ENCODE measurements at regions not wholly inside any gene's neighbourhood (a gene's known extent, or its start where the extent isn't known, plus 50 kb on each side); places are given as distances from the start of the nearest gene placed in this dataset.
"Not testable (repeated sequence)": the region's sequence is repeated elsewhere in the genome, so short reads cannot be mapped to it uniquely, and the experiment has no call there.

DNA sequence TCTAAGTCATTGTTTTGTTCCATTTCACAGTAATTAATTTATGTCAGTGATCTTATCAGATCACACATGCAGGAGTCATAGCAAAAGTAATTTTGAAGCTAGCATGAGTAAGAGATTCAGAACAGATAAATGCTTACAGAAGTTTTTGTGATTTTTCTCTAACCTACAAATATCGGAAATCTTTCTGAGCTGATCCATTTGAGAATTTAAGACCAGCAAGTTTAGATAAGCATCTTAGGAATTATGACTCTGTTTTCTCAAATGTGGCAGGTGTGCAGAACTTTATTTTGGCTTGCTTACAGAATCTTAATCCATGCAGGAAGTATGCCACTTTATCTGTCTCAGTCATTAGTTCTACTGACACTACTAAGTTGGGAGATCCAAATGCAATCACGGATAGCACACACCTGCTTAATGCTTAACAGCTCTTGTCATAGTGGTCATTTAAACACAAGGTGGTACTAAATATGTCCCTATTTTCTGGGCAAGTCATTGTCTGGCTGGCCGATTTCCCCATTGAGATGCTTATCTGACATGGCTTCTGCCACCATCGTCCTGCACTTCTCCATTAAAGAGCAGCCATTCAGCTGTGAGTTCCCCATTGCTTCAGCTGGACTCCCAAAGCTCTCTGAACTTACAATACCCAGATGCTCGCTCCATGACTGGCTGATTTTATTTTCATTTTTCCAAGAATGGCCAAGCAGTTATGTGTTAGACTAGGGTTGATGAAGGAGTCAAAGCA is 305.4 kb upstream of the NUDT12 start:
- intact Hi-C loops (cut with DNase I): no loop called here
- Histone ChIP-seq H3K27ac (no peak overlapping the region), H3K27me3 (no peaks in the 10 kb centered on the region), H3K4me3 (no peak overlapping the region), H3K4me1 (no peaks in the 10 kb centered on the region), H3K36me3 (no peaks in the 10 kb centered on the region), H3K9me3 (peaks cover 0 to 2% (median 0%) of the 10 kb centered on the region in 11 donors)
- TF ChIP-seq, protein P1, sequence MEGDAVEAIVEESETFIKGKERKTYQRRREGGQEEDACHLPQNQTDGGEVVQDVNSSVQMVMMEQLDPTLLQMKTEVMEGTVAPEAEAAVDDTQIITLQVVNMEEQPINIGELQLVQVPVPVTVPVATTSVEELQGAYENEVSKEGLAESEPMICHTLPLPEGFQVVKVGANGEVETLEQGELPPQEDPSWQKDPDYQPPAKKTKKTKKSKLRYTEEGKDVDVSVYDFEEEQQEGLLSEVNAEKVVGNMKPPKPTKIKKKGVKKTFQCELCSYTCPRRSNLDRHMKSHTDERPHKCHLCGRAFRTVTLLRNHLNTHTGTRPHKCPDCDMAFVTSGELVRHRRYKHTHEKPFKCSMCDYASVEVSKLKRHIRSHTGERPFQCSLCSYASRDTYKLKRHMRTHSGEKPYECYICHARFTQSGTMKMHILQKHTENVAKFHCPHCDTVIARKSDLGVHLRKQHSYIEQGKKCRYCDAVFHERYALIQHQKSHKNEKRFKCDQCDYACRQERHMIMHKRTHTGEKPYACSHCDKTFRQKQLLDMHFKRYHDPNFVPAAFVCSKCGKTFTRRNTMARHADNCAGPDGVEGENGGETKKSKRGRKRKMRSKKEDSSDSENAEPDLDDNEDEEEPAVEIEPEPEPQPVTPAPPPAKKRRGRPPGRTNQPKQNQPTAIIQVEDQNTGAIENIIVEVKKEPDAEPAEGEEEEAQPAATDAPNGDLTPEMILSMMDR (IDR thresholded peaks at IDR 0.05): no peak
- no peak for ATAC-seq
- WGBS, 2 donors: 80 to 81% methylated on average over 5 of the region's 5 CpGs
- no peak for DNase-seq

DNA sequence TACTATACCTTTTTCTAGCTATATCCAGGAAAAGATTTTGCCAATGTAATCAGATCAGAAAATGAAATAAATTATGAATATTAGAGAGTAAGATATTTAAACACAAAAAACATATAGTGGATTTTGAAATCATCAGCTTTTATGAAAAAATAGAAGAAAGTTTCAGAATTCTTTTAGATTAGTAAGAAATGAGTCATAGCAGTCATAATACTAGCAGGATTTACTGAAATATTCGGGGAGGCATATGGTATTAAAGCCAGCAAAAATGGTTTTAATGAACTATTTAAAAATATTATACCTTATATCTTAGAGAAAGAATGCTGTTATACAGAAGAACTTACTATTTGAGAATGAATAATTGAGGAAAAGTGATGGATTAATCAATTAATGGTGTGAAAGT is 303.6 kb upstream of the NUDT12 start:
- intact Hi-C loops (cut with DNase I): no loop called here
- 78 to 87% methylated on average over 1 of the region's 1 CpG for WGBS, 2 donors
- TF ChIP-seq, protein P1 (IDR thresholded peaks at IDR 0.05): no peak
- no peaks in the 10 kb centered on the region for H3K27me3 ChIP-seq
- H3K4me3 ChIP-seq: no peak overlapping the region
- ATAC-seq (no peak), DNase-seq (no peak)
- no peaks in the 10 kb centered on the region for H3K36me3 ChIP-seq
- no peaks in the 10 kb centered on the region for H3K4me1 ChIP-seq
- peaks cover 0 to 5% (median 0%) of the 10 kb centered on the region in 11 donors for H3K9me3 ChIP-seq
- H3K27ac ChIP-seq: no peak overlapping the region

DNA sequence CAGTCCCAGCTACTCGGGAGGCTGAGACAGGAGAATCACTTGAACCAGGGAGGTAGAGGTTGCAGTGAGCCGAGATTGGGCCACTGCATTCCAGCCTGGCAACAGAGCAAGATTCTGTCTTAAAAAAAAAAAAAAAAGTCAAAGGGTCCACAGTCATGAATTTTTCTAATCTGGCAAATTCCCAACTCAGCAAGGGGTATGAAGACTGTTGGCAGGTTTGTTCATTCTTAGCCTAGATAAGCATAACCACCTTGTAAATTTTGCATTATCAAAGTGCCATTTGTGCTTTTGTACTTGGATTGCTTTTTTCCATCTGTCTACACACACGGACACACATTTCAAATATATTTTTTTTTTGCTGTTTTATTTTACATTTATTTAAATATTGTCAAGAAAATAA is 299.8 kb upstream of the NUDT12 start:
- intact Hi-C loops (cut with DNase I): no loop called here
- 68 to 84% methylated on average over 3 of the region's 3 CpGs for whole genome bisulfite sequencing, 2 donors

DNA sequence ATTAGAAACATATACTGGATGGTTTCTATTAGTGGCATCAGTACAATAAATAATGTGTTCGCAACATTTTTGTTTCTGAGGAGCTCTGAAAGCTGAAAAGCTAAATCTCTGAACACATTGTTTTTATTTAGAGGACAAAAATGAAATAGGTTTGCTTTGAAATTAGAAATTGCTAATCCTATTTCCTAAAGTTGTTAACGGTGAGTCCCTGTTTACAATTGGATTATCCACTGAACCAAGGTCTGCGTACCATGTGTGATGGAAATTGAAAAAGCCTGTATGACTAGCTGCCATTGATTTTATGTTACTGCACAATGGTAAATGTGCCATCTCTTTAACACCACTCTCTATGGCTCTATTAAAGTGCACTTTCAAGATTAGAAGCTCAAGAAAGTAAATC is 297.7 kb upstream of the NUDT12 start:
- H3K9me3 ChIP-seq: peaks cover 0 to 6% (median 0%) of the 10 kb centered on the region in 11 donors
- no peak overlapping the region for H3K4me3 ChIP-seq
- TF ChIP-seq, protein P1 (IDR thresholded peaks at IDR 0.05): no peak
- intact Hi-C loops (cut with DNase I): no loop called here
- no peaks in the 10 kb centered on the region for H3K27me3 ChIP-seq
- WGBS, 2 donors: 90 to 93% methylated on average over 3 of the region's 3 CpGs
- no peaks in the 10 kb centered on the region for H3K36me3 ChIP-seq
- no peak for DNase-seq
- ATAC-seq: no peak
- H3K27ac ChIP-seq: no peak overlapping the region
- H3K4me1 ChIP-seq: no peaks in the 10 kb centered on the region

More for the DNA sequence above, 299.8 kb upstream of the NUDT12 start:
- TF ChIP-seq, protein P1 (IDR thresholded peaks at IDR 0.05): no peak
- Histone ChIP-seq H3K36me3 (no peaks in the 10 kb centered on the region), H3K9me3 (peaks cover 0 to 6% (median 0%) of the 10 kb centered on the region in 11 donors), H3K27ac (no peak overlapping the region), H3K27me3 (no peaks in the 10 kb centered on the region), H3K4me3 (no peak overlapping the region), H3K4me1 (no peaks in the 10 kb centered on the region)
- no peak for DNase-seq
- no peak for ATAC-seq

GRCh38 chr5:103858367-103858766 is 295.8 kb upstream of the NUDT12 start:
- DNase-seq; H3K27ac ChIP-seq; H3K27me3 ChIP-seq; H3K4me1 ChIP-seq; ATAC-seq; H3K9me3 ChIP-seq; intact Hi-C loops (cut with DNase I); H3K36me3 ChIP-seq; H3K4me3 ChIP-seq: not testable (repeated sequence)
- 87 to 88% methylated on average over 3 of the region's 3 CpGs for WGBS, 2 donors
